HG02884 (cell line): ENCODE measurements at regions not wholly inside any gene's neighbourhood (a gene's known extent, or its start where the extent isn't known, plus 50 kb on each side); places are given as distances from the start of the nearest gene placed in this dataset.

Source experiments
- ATAC-seq: cut with Tn5 transposase; IDR thresholded peaks from one replicate; pipeline ENCODE4 v1.9.1; 2021; ENCODE audit warnings: mild to moderate bottlenecking, moderate library complexity; ENCODE audit not compliant: unreplicated experiment

- ATAC-seq: no peak
These were observed 173.1 kb downstream of the NECTIN3 start for GRCh38 chr3:111244760-111245159.

- ATAC-seq: no peak
These were observed 175.5 kb downstream of the NECTIN3 start for GRCh38 chr3:111246967-111247760.

GRCh38 chr3:111248406-111248805 lies 176.8 kb downstream of the NECTIN3 start:
- no peak for ATAC-seq

- no peak for ATAC-seq
These were observed 177.8 kb downstream of the NECTIN3 start for GRCh38 chr3:111249421-111249820.

GRCh38 chr3:111252779-111253178 lies 181.2 kb downstream of the NECTIN3 start:
- peak; percentile 79 for ATAC-seq

- no peak for ATAC-seq
These were observed 182.1 kb downstream of the NECTIN3 start for GRCh38 chr3:111253733-111254132.

GRCh38 chr3:111260878-111261277 lies 189.3 kb downstream of the NECTIN3 start:
- peak; percentile 73 for ATAC-seq

GRCh38 chr3:111269777-111270176 lies 198.2 kb downstream of the NECTIN3 start:
- ATAC-seq: no peak

GRCh38 chr3:111277226-111277625 lies 205.6 kb downstream of the NECTIN3 start:
- ATAC-seq: no peak

- ATAC-seq: no peak
These were observed 207.3 kb downstream of the NECTIN3 start for GRCh38 chr3:111278959-111279358.

- ATAC-seq: no peak
These were observed 210.4 kb downstream of the NECTIN3 start for GRCh38 chr3:111282024-111282423.

- no peak for ATAC-seq
These were observed 211.5 kb downstream of the NECTIN3 start for GRCh38 chr3:111283165-111283564.

GRCh38 chr3:111284503-111285183 lies 213.0 kb downstream of the NECTIN3 start:
- ATAC-seq: no peak

- ATAC-seq: no peak
These were observed 213.5 kb downstream of the NECTIN3 start for GRCh38 chr3:111285184-111285538.

- no peak for ATAC-seq
These were observed 214.1 kb downstream of the NECTIN3 start for GRCh38 chr3:111285694-111286093.

- ATAC-seq: no peak
These were observed 215.1 kb downstream of the NECTIN3 start for GRCh38 chr3:111286746-111287145.

- no peak for ATAC-seq
These were observed 220.5 kb downstream of the NECTIN3 start for GRCh38 chr3:111292117-111292516.

GRCh38 chr3:111299192-111299615 lies 227.6 kb downstream of the NECTIN3 start:
- no peak for ATAC-seq

GRCh38 chr3:111301238-111301798 lies 229.7 kb downstream of the NECTIN3 start:
- ATAC-seq: no peak

- ATAC-seq: no peak
These were observed 230.4 kb downstream of the NECTIN3 start for GRCh38 chr3:111302063-111302462.

- no peak for ATAC-seq
These were observed 232.1 kb downstream of the NECTIN3 start for GRCh38 chr3:111303760-111304159.

- no peak for ATAC-seq
These were observed 234.3 kb upstream of the CD96 start for GRCh38 chr3:111307676-111308075.
